Right lung (tissue), 2 donors: ENCODE measurements at regions not wholly inside any gene's neighbourhood (a gene's known extent, or its start where the extent isn't known, plus 50 kb on each side); places are given as distances from the start of the nearest gene placed in this dataset.
A peak's percentile ranks its signal among the peaks of the same experiment; 100 is the strongest.

ENCODE experiments used
- DNase-seq, 2 donors: peaks; one replicate each; pipeline ENCODE4 v3.0.0-alpha.2; 2013

DNA sequence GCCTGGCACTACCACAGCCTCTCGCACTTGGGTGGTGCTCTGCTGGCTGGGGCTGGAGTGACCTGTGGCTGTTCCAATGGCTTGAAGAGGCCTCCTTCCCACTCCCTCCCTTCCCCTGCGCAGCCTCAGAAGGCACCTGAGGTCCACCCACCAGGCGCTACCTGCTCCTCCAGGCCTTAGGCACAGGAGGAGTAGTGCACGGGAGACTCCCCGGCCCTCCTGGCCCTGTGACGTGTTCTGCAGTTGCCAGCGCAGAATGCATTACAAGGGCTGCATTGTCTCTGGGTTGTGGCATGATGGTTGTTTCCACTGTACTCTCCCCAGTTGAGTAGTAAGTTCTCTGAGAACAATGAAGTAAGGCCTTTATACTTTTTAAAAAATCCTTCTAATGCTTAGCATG lies 128.6 kb downstream of the TEX29 start:
- no peak for DNase-seq

- no peak for DNase-seq
Observed at GRCh38 chr13:111451402-111451801, 131.0 kb downstream of the TEX29 start.

DNA sequence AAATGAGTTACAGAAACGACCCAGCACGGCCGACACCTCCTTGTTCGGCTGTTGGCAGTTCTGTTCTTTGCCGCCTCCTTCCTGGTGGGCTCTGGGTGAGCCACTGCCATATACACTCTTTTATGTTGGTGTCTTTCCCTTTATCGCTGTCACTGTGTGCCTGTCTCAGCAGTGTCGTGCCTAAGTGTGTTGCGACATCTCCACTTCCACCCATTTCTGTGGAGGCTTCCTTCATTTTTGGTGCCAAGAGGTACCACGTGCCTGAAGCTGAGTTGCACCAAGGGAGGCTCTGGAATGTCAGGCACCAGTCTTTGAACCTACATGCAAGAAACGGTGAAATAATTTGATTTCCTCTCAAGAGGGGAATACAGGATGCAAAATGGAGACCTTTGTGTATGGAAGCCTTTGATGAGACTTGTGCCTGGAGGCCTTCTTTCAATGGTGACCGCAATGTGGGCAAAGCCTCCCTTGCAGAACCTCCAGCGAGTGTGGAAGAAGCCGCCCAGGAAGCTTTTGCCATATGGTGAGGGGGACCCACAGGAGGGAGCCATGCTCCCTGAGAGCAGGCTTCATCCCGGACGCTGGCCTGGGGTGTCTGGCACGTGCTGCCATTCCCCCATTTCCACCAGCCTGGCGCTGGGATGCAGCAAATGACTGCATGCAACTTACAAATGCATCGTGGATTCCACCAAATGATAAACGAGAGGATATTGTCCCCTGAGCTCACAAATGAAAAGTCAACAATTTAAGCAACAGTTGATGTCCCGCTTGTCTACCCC lies 136.2 kb downstream of the TEX29 start:
- no peak for DNase-seq

DNA sequence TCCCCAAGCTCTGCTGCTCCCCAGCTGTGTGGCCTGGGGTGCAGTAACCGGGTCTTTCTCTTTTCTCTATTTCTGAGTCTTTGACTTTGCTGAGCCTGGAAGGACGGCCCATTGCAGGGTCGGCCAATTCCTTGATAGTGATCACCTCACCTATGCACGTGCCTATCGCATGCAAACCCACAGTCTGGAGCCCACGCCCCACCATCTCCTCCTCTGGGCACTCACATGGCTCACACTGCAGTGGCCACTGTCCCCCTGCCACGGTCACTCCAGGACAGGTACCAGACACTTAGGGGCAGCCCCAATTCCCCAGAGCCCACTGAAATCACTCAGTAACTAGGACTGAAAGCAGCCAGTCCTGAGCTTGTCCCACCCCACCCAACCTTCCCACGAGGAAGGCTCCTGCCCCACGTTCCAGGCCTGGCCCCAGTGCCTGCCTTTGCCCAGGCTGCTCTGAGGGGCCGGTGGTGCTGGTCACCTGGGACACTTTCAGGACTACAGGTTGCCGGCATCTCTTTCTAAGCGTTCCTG lies 137.6 kb downstream of the TEX29 start:
- no peak for DNase-seq

- DNase-seq: no peak
Observed at GRCh38 chr13:111458739-111459138, 138.3 kb downstream of the TEX29 start.

- DNase-seq: no peak
Observed at GRCh38 chr13:111459803-111460547, 139.5 kb downstream of the TEX29 start.

GRCh38 chr13:111460548-111461444 lies 140.4 kb downstream of the TEX29 start:
- DNase-seq: peak; percentile 42 to 48

- no peak for DNase-seq
Observed at GRCh38 chr13:111461445-111462149, 141.2 kb downstream of the TEX29 start.

DNA sequence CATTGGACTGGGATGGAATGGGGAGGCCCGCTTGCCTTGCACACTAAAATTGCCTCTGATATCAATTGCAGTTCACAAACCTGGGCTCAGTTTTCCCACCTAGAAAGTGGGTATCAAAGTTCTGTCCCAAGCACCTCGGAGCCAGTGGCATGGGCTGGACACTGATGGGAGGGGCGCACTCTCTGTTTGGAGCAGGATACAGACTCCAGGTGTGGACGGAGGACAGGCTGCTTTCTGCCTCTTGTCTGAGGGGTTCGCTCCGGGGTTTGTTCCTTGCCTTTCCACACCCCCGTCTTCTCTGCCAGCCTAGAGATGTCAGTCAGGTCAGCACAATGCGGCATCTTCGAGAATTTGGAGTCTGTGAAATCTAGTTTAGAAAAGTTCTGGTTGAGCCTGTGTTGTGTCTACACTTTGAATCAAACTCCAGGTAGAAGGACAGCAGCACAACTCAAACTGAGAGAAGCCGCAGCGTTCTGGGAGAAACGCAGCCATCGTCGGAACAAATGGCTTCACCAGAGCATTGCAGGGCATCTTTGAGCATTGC lies 141.9 kb downstream of the TEX29 start:
- no peak for DNase-seq

DNA sequence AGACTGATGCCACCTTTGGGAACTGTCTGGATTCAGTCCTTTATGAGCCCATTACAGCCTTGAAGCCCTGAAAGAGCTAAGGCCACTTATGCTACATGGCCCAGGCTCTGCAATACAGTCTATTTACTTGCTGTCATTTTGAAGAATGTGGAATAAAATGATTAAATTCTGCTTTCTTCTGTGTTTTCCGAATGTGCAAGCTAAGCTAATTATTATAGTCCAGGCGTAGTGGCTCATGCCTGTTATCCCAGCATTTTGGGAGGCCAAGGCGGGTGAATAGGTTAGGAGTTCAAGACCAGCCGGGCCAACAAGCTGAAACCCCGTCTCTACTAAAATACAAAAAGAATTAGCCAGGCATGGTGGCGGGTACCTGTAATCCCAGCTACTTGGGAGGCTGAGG lies 142.5 kb downstream of the TEX29 start:
- no peak for DNase-seq

DNA sequence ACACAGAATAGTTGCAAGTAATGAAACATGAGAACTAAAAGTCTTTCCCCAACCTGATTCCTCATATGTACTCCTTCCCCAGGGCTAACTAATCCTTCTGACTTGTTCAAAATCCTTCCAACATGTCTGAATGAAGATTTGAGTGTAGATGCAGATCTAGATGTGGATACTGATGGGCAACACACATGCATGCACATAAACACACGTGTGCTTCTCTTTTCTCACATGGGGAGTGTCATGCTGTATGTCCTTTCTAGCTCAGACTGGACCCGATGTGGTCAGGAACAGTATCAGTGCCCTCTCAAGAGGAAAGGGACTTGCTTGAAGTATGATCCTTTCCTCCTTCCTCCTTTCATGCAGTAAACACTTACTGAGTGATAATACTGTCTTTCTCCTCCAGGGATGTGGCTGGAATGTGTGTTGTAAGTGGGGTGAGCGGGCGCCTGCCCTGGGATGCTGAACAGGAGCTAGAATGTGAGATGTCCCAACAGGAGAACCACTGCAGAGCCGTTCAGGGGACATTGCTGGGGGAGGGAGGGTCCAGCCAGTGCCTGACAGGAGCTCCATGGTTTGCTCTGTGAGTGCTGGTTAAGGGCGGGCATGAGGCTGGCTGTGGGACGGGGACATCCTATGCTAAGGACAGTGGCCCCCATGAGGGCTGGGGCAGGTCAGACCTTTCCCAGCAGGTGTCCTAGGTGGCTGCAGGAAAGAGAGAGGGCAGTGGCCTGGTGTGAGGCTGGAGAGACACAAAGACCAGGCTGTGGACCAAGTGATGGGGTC lies 146.9 kb downstream of the TEX29 start:
- no peak for DNase-seq

GRCh38 chr13:111468037-111468959 lies 147.9 kb downstream of the TEX29 start:
- DNase-seq: no peak

DNA sequence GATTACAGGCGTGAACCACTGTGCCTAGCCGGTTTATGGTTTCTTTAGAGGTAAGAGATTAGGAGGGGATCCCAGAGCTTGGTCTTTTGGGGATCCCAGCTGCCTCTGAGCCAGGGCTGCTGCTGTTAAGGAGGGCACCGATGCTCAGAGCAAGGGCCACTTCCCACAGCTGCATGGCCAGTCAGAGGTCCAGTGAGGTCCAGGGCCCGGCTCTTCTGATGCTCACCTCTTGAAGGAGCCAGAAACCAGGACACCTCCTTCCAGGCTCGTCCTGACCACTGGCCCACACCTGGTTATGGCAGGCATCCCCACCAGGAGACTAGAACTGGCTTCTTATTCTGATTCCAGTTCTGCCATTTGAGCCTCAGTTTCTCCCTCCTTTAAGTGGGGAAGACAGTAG lies 149.0 kb downstream of the TEX29 start:
- no peak for DNase-seq

DNA sequence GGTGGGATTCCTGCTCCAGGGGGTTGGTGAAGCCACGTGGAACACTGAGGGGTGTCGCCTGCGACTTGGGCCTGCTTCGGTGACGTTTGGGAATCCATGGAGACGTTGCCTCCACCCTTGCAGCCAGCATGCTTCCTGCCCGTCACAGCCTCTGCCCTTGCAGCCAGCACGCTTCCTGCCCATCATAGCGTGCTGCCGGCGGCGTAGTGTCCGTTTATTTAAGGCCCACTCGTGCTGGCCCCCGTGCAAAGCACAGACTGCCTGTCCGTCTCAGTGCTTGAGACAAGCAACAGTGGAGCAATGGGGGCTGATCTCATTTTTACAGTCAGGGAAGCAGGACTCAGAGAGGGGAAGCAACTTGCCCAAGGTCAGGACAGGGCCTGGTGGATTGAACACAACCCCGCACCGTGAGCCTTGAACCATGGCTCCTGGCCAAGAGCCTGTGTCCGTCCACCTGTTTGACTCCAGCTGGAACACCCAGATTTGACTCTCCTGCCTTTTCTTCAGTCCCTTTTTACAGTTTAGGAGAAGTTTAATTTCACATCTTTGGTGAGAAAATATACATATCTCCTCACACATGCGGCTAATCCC lies 149.6 kb downstream of the TEX29 start:
- DNase-seq: no peak

DNA sequence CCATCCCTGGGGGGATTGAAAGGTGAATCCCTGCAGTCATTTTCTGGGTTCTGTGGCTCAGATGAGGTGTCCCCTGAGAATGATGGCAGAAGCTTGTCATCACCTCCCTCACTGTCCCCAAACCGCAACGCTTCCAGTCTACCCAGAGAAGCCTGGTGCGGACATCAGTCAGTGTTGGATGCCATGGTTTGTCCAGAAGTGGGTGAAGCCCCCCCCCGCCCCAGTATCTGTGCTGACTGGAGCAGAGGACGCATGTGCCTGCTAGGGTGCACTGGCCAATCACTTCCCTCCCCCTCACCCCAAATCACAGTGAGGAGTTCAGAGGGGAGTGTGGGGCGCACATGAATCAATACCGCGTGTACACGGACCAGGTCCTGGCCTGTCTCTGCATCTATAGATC lies 150.5 kb downstream of the TEX29 start:
- DNase-seq: no peak

- no peak for DNase-seq
Observed at GRCh38 chr13:111472083-111472482, 151.6 kb downstream of the TEX29 start.

GRCh38 chr13:111472559-111473460 lies 152.4 kb downstream of the TEX29 start:
- DNase-seq: no peak
